SU-DHL-6 (cell line): ENCODE measurements at regions not wholly inside any gene's neighbourhood (a gene's known extent, or its start where the extent isn't known, plus 50 kb on each side); places are given as distances from the start of the nearest gene placed in this dataset.
"Not testable (repeated sequence)": the region's sequence is repeated elsewhere in the genome, so short reads cannot be mapped to it uniquely, and the experiment has no call there.

Source experiments
- H2AFZ ChIP-seq: fragments of 200-600 bp; sonication (generic); 2 replicates; pipeline ENCODE4 v1.6.1; 2014; ENCODE audit warnings: low read depth, mild to moderate bottlenecking, moderate library complexity, mixed read lengths, antibody characterized with exemption, low read length; ENCODE audit not compliant: severe bottlenecking
- H3F3A ChIP-seq: fragments of 200-600 bp; shearing (Covaris generic); 2 replicates; pipeline ENCODE4 v1.6.0; 2016; ENCODE audit warnings: antibody characterized with exemption, mild to moderate bottlenecking; ENCODE audit not compliant: insufficient read depth
- H3K27ac ChIP-seq: fragments of 200-600 bp; sonication (generic); 2 replicates; pipeline ENCODE4 v1.5.1; 2016; ENCODE audit warnings: low read depth, mild to moderate bottlenecking, low read length, moderate library complexity, mixed read lengths
- H3K27me3 ChIP-seq: fragments of 200-600 bp; sonication (generic), shearing (Covaris generic); 2 replicates; pipeline ENCODE4 v1.6.0; 2014; ENCODE audit warnings: mild to moderate bottlenecking, low read length
- H3K36me3 ChIP-seq: fragments of 200-600 bp; sonication (generic); 2 replicates; pipeline ENCODE4 v1.6.1; 2014; ENCODE audit warnings: mild to moderate bottlenecking, low read length, mixed read lengths
- H3K4me2 ChIP-seq: fragments of 300-600, 200-600 bp; shearing (Covaris generic), sonication (generic); 2 replicates; pipeline ENCODE4 v1.6.0; 2014; ENCODE audit warnings: low read length, low read depth, mild to moderate bottlenecking; ENCODE audit not compliant: poor library complexity, severe bottlenecking
- H3K4me3 ChIP-seq: fragments of 200-600 bp; sonication (generic); 2 replicates; pipeline ENCODE4 v1.5.1; 2014; ENCODE audit warnings: antibody characterized with exemption, low read length, mild to moderate bottlenecking, mixed read lengths; ENCODE audit not compliant: insufficient read depth, poor library complexity, severe bottlenecking
- H3K79me2 ChIP-seq: fragments of 200-600 bp; sonication (generic); 2 replicates; pipeline ENCODE4 v1.6.1; 2014; ENCODE audit warnings: mild to moderate bottlenecking, low read length, moderate library complexity; ENCODE audit not compliant: insufficient read depth
- H3K9ac ChIP-seq: fragments of 200-600 bp; sonication (generic); 2 replicates; pipeline ENCODE4 v1.7.0; 2014; ENCODE audit warnings: mild to moderate bottlenecking, low read length
- H3K9me2 ChIP-seq: fragments of 200-600 bp; sonication (generic); replicated peaks from 2 replicates; pipeline ENCODE4 v1.6.1; 2014; ENCODE audit warnings: low read length; ENCODE audit not compliant: insufficient read depth
- H3K9me3 ChIP-seq: fragments of 200-600 bp; sonication (generic); 2 replicates; pipeline ENCODE4 v1.6.1; 2014; ENCODE audit warnings: low read length, mixed read lengths; ENCODE audit not compliant: insufficient read depth
- H4K20me1 ChIP-seq: fragments of 200-600 bp; sonication (generic); 2 replicates; pipeline ENCODE4 v1.6.1; 2014; ENCODE audit warnings: low read depth, mild to moderate bottlenecking, antibody characterized with exemption, low read length, moderate library complexity, mixed read lengths
- CTCF ChIP-seq: fragments of 200-600 bp; sonication (generic); IDR thresholded peaks from one replicate; pipeline ENCODE4 v1.5.1; 2017; ENCODE audit warnings: antibody characterized with exemption, mild to moderate bottlenecking, low read length, moderate library complexity; ENCODE audit not compliant: insufficient read depth, poor library complexity, severe bottlenecking
- EZH2phosphoT487 ChIP-seq: fragments of 200-600 bp; sonication (generic), shearing (Covaris generic); conservative IDR thresholded peaks from 2 replicates; pipeline ENCODE4 v1.6.1; 2018; ENCODE audit warnings: mild to moderate bottlenecking, antibody characterized with exemption, low read length, moderate library complexity, mixed read lengths

GRCh38 chr5:33136785-33137184, 304.0 kb upstream of the TARS1 start:
- H3K27me3 ChIP-seq: no peaks in the 10 kb centered on the region
- H3K27ac ChIP-seq: no peak overlapping the region
- no peaks in the 10 kb centered on the region for H4K20me1 ChIP-seq
- no peaks in the 10 kb centered on the region; the same call in 1 of the 2 replicates for H3K9me3 ChIP-seq
- H3K9me2 ChIP-seq: no peaks in the 10 kb centered on the region
- no peak overlapping the region for H2AFZ ChIP-seq
- H3K36me3 ChIP-seq: no peaks in the 10 kb centered on the region
- no peak overlapping the region for H3K4me3 ChIP-seq
- H3K9ac ChIP-seq: no peak overlapping the region
- no peak overlapping the region for H3K4me2 ChIP-seq
- TF ChIP-seq CTCF (no peak), EZH2phosphoT487 (no peak)
- no peaks in the 10 kb centered on the region for H3F3A ChIP-seq
- no peaks in the 10 kb centered on the region for H3K79me2 ChIP-seq

GRCh38 chr5:33138145-33138544, 302.6 kb upstream of the TARS1 start:
- not testable (repeated sequence) for H3F3A ChIP-seq, H3K9ac ChIP-seq, H3K79me2 ChIP-seq, H4K20me1 ChIP-seq, H3K9me3 ChIP-seq, H3K27me3 ChIP-seq, H3K9me2 ChIP-seq, H2AFZ ChIP-seq, H3K4me3 ChIP-seq, H3K27ac ChIP-seq, H3K36me3 ChIP-seq, H3K4me2 ChIP-seq

GRCh38 chr5:33143405-33144123, 297.2 kb upstream of the TARS1 start:
- Histone ChIP-seq H3K27ac (no peak overlapping the region), H3K4me3 (no peak overlapping the region), H3K9me3 (no peaks in the 10 kb centered on the region), H3K9ac (no peak overlapping the region), H2AFZ (no peak overlapping the region), H3K36me3 (no peaks in the 10 kb centered on the region), H3K4me2 (no peak overlapping the region), H3K9me2 (no peaks in the 10 kb centered on the region), H4K20me1 (no peaks in the 10 kb centered on the region), H3K27me3 (no peaks in the 10 kb centered on the region), H3K79me2 (no peaks in the 10 kb centered on the region), H3F3A (no peaks in the 10 kb centered on the region)
- TF ChIP-seq EZH2phosphoT487 (no peak), CTCF (no peak)

- Histone ChIP-seq H3K36me3 (no peaks in the 10 kb centered on the region), H4K20me1 (no peaks in the 10 kb centered on the region), H3K4me2 (no peak overlapping the region), H3K79me2 (no peaks in the 10 kb centered on the region), H3F3A (no peaks in the 10 kb centered on the region), H3K9me3 (no peaks in the 10 kb centered on the region), H3K27ac (no peak overlapping the region), H2AFZ (no peak overlapping the region), H3K9ac (no peak overlapping the region), H3K9me2 (no peaks in the 10 kb centered on the region), H3K4me3 (no peak overlapping the region), H3K27me3 (no peaks in the 10 kb centered on the region)
- TF ChIP-seq CTCF (no peak), EZH2phosphoT487 (no peak)
Measured at GRCh38 chr5:33146881-33147280, 293.9 kb upstream of the TARS1 start.
